ENCODE measurements at regions not wholly inside any gene's neighbourhood (a gene's known extent, or its start where the extent isn't known, plus 50 kb on each side); places are given as distances from the start of the nearest gene placed in this dataset.

- Histone ChIP-seq H3K4me1 (peaks cover 27% of the 10 kb centered on the region), H3K27me3 (replicated peaks; ENCODE audit: control insufficient read depth, insufficient read depth, low read length) (no peaks in the 10 kb centered on the region), H3K9me3 (peaks cover 3% of the 10 kb centered on the region; the same call in 1 of the 2 replicates), H3K4me3 (ENCODE audit: low read depth, low read length) (no peak overlapping the region), H3K36me3 (ENCODE audit: control insufficient read depth, insufficient read depth, low read length) (no peaks in the 10 kb centered on the region)
- TF ChIP-seq, protein P1, sequence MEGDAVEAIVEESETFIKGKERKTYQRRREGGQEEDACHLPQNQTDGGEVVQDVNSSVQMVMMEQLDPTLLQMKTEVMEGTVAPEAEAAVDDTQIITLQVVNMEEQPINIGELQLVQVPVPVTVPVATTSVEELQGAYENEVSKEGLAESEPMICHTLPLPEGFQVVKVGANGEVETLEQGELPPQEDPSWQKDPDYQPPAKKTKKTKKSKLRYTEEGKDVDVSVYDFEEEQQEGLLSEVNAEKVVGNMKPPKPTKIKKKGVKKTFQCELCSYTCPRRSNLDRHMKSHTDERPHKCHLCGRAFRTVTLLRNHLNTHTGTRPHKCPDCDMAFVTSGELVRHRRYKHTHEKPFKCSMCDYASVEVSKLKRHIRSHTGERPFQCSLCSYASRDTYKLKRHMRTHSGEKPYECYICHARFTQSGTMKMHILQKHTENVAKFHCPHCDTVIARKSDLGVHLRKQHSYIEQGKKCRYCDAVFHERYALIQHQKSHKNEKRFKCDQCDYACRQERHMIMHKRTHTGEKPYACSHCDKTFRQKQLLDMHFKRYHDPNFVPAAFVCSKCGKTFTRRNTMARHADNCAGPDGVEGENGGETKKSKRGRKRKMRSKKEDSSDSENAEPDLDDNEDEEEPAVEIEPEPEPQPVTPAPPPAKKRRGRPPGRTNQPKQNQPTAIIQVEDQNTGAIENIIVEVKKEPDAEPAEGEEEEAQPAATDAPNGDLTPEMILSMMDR (IDR thresholded peaks at IDR 0.05; ENCODE audit: insufficient read depth in 1 of 2, low read depth in 1 of 2, low read length in 1 of 2, severe bottlenecking in 1 of 2, unreplicated experiment in 1 of 2), result no peak
- POLR2A ChIA-PET, result no interaction called here
- BruUV-seq (replicated peaks), result no TSS peak
- H3K4me3 Mint-ChIP-seq (ENCODE audit: unreplicated experiment), result no peak overlapping the region
- H3K27ac Mint-ChIP-seq (ENCODE audit: unreplicated experiment), result no peak overlapping the region
- DNase-seq, result no peak
- H3K4me1 Mint-ChIP-seq (ENCODE audit: low read depth, unreplicated experiment), result peaks cover 14% of the 10 kb centered on the region
- no peaks in the 10 kb centered on the region for H3K36me3 Mint-ChIP-seq (ENCODE audit: insufficient read depth, unreplicated experiment)
- CTCF ChIA-PET, result no interaction called here
- H3K9me3 Mint-ChIP-seq (ENCODE audit: unreplicated experiment), result peaks cover 16% of the 10 kb centered on the region
- H3K27me3 Mint-ChIP-seq (ENCODE audit: insufficient read depth, unreplicated experiment), result no peaks in the 10 kb centered on the region
- intact Hi-C loops (cut with micrococcal nuclease; ENCODE audit: unreplicated experiment), result no loop called here
These were observed 341.2 kb downstream of the NPHP4 start for GRCh38 chr1:5651027-5651410.

DNA sequence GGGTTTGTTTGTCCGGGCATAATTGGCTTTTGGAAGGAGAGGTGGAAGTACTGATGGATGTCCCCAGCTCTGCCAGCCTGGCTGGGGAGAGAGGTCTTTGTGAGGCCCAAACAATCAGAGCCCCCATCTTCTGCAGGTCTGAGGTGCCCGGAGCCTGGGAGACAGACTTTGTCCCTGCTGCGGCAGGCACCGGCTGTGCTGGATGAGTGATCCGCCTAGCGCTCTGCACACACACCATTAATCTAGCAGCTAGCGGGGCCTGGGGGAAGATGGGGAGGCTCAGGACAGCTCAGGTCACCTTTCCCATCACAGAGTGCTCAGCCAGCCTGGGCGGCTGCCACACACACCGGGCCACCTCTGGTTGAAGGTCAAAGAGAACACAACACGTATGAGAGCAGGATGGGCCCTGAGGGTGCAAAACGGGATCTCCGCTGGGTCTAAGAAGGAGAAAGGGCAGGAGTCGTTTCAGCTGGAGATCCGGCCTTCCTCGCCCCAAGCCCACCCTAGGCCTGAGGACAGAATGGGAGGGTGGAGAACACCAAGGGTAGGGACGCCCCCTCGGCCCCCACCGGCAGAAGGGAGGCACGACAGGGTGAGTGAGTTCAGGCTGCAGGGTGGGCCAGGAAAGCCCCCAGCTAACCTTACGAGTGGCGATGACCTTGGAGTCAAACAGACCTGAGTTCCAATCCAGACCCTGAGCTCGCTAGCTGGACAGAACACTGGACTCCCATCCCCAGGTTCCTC lies 341.8 kb downstream of the NPHP4 start:
- Histone ChIP-seq H3K4me3 (ENCODE audit: low read depth, low read length) (no peak overlapping the region), H3K36me3 (ENCODE audit: control insufficient read depth, insufficient read depth, low read length) (no peaks in the 10 kb centered on the region), H3K27me3 (replicated peaks; ENCODE audit: control insufficient read depth, insufficient read depth, low read length) (no peaks in the 10 kb centered on the region), H3K4me1 (peaks cover 27% of the 10 kb centered on the region), H3K9me3 (peaks cover 5% of the 10 kb centered on the region; the same call in 1 of the 2 replicates)
- Mint-ChIP-seq H3K36me3 (ENCODE audit: insufficient read depth, unreplicated experiment) (no peaks in the 10 kb centered on the region), H3K9me3 (ENCODE audit: unreplicated experiment) (peaks cover 16% of the 10 kb centered on the region), H3K27me3 (ENCODE audit: insufficient read depth, unreplicated experiment) (no peaks in the 10 kb centered on the region), H3K27ac (ENCODE audit: unreplicated experiment) (no peak overlapping the region), H3K4me1 (ENCODE audit: low read depth, unreplicated experiment) (peaks cover 14% of the 10 kb centered on the region), H3K4me3 (ENCODE audit: unreplicated experiment) (no peak overlapping the region)
- TF ChIP-seq, protein P1 (IDR thresholded peaks at IDR 0.05; ENCODE audit: insufficient read depth in 1 of 2, low read depth in 1 of 2, low read length in 1 of 2, severe bottlenecking in 1 of 2, unreplicated experiment in 1 of 2), result no peak
- intact Hi-C loops (cut with micrococcal nuclease; ENCODE audit: unreplicated experiment), result no loop called here
- POLR2A ChIA-PET, result no interaction called here
- no peak for DNase-seq
- CTCF ChIA-PET, result no interaction called here
- no TSS peak for BruUV-seq (replicated peaks)

DNA sequence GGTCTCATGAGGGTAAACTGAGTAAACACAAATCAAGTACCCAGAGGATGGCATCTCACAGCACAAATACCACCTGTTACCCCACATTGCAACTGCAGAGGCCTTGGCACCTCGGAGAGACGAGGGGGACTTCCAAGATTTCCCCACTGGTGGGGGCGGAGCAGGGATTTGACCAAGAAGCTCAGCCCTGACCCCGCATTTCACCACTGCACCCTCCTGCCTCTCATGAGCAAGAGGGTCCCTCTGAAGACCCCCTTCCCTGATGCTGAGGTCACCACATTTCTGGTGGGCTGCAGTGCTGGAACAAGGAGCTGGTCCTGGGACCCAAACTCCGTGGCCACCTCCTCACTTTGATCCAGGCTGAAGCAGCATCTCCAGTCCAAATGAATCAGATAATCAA lies 342.4 kb downstream of the NPHP4 start:
- Histone ChIP-seq H3K27me3 (replicated peaks; ENCODE audit: control insufficient read depth, insufficient read depth, low read length) (no peaks in the 10 kb centered on the region), H3K9me3 (peaks cover 5% of the 10 kb centered on the region; the same call in 1 of the 2 replicates), H3K36me3 (ENCODE audit: control insufficient read depth, insufficient read depth, low read length) (no peaks in the 10 kb centered on the region), H3K4me1 (peaks cover 27% of the 10 kb centered on the region), H3K4me3 (ENCODE audit: low read depth, low read length) (no peak overlapping the region)
- no peaks in the 10 kb centered on the region for H3K27me3 Mint-ChIP-seq (ENCODE audit: insufficient read depth, unreplicated experiment)
- ChIA-PET CTCF (no interaction called here), POLR2A (no interaction called here)
- H3K9me3 Mint-ChIP-seq (ENCODE audit: unreplicated experiment), result peaks cover 16% of the 10 kb centered on the region
- BruUV-seq (replicated peaks), result no TSS peak
- DNase-seq, result no peak
- TF ChIP-seq, protein P1 (IDR thresholded peaks at IDR 0.05; ENCODE audit: insufficient read depth in 1 of 2, low read depth in 1 of 2, low read length in 1 of 2, severe bottlenecking in 1 of 2, unreplicated experiment in 1 of 2), result no peak
- no peak overlapping the region for H3K4me3 Mint-ChIP-seq (ENCODE audit: unreplicated experiment)
- H3K27ac Mint-ChIP-seq (ENCODE audit: unreplicated experiment), result no peak overlapping the region
- intact Hi-C loops (cut with micrococcal nuclease; ENCODE audit: unreplicated experiment), result loop anchor here (5.0 kb wide), 1 partner anchor 68 kb away; no protein-coding TSS in a partner anchor
- H3K4me1 Mint-ChIP-seq (ENCODE audit: low read depth, unreplicated experiment), result peaks cover 14% of the 10 kb centered on the region
- no peaks in the 10 kb centered on the region for H3K36me3 Mint-ChIP-seq (ENCODE audit: insufficient read depth, unreplicated experiment)

Measured in Caco-2 (cell line).